Osteocyte (in vitro differentiated cells): ENCODE measurements at regions not wholly inside any gene's neighbourhood (a gene's known extent, or its start where the extent isn't known, plus 50 kb on each side); places are given as distances from the start of the nearest gene placed in this dataset.
"Not testable (repeated sequence)": the region's sequence is repeated elsewhere in the genome, so short reads cannot be mapped to it uniquely, and the experiment has no call there.

Experiments used
- DNase-seq: peaks from one replicate; pipeline ENCODE4 v3.0.0; 2021; ENCODE audit warnings: mixed read lengths; ENCODE audit not compliant: unreplicated experiment; ENCODE audit errors: extremely low spot score
- H3K27ac Mint-ChIP-seq: one replicate; pipeline ENCODE4 v1.8.0; 2021; ENCODE audit warnings: mild to moderate bottlenecking, mixed read lengths; ENCODE audit not compliant: unreplicated experiment
- H3K27me3 Mint-ChIP-seq: one replicate; pipeline ENCODE4 v1.8.0; 2021; ENCODE audit warnings: mixed read lengths; ENCODE audit not compliant: unreplicated experiment
- H3K36me3 Mint-ChIP-seq: one replicate; pipeline ENCODE4 v1.8.0; 2021; ENCODE audit warnings: mixed read lengths; ENCODE audit not compliant: unreplicated experiment
- H3K4me1 Mint-ChIP-seq: one replicate; pipeline ENCODE4 v1.8.0; 2021; ENCODE audit warnings: mixed read lengths; ENCODE audit not compliant: unreplicated experiment
- H3K4me3 Mint-ChIP-seq: one replicate; pipeline ENCODE4 v1.8.0; 2021; ENCODE audit warnings: mild to moderate bottlenecking, moderate library complexity, mixed read lengths; ENCODE audit not compliant: unreplicated experiment
- H3K9me3 Mint-ChIP-seq: one replicate; pipeline ENCODE4 v1.8.0; 2021; ENCODE audit warnings: mixed read lengths; ENCODE audit not compliant: unreplicated experiment
- TF ChIP-seq, protein P1 (sequence below): fragments of 200-600 bp; sonication (generic); IDR thresholded peaks from 2 replicates; pipeline ENCODE4 v1.5.0; 2021; ENCODE audit warnings: antibody characterized with exemption, mild to moderate bottlenecking, moderate library complexity

DNA sequence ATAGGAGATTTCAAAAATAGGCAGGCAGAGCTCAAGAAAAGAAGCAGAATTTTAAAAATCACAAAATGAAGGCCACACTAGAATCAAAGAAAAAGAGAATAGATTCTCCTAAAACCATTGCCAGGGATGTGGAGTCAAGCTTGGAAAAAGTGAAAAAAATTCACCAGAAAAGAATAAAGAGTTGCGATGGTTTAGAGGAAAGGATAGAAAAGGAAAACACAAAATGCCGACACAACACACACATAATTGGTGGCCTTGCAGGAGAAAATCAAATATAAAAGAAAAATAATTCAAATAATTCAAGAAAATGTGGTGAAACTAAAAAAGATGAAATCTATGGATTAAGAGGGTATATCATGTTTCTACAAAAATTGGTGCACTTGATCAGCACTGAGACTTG, 181.6 kb upstream of the C14orf180 start:
- Mint-ChIP-seq H3K36me3 (no peaks in the 10 kb centered on the region), H3K4me1 (no peaks in the 10 kb centered on the region), H3K4me3 (no peak overlapping the region), H3K27ac (no peak overlapping the region), H3K27me3 (no peaks in the 10 kb centered on the region), H3K9me3 (peaks cover 25% of the 10 kb centered on the region)
- TF ChIP-seq, protein P1, sequence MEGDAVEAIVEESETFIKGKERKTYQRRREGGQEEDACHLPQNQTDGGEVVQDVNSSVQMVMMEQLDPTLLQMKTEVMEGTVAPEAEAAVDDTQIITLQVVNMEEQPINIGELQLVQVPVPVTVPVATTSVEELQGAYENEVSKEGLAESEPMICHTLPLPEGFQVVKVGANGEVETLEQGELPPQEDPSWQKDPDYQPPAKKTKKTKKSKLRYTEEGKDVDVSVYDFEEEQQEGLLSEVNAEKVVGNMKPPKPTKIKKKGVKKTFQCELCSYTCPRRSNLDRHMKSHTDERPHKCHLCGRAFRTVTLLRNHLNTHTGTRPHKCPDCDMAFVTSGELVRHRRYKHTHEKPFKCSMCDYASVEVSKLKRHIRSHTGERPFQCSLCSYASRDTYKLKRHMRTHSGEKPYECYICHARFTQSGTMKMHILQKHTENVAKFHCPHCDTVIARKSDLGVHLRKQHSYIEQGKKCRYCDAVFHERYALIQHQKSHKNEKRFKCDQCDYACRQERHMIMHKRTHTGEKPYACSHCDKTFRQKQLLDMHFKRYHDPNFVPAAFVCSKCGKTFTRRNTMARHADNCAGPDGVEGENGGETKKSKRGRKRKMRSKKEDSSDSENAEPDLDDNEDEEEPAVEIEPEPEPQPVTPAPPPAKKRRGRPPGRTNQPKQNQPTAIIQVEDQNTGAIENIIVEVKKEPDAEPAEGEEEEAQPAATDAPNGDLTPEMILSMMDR: no peak
- DNase-seq: no peak

DNA sequence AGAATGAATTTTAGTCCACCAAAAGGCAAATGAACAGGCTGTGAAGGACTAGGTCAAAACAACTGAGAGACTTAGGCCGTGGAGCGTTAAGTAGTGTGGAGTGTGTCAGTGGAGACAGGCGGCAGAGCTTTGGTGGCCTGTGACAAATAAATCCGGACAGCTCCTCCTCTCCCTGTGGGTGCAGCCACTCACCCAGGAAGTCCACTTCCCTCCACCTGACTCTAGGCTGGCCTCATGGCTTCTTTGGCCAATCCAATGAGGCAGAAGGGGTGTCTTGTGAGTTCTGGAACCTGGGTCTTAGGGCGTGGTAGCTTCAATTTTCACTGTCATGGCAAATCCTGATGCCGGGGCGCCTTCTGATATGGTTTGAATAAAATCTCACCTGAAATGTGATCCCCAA, 180.9 kb upstream of the C14orf180 start:
- Mint-ChIP-seq H3K4me1 (no peaks in the 10 kb centered on the region), H3K4me3 (no peak overlapping the region), H3K27me3 (no peaks in the 10 kb centered on the region), H3K27ac (no peak overlapping the region), H3K9me3 (peaks cover 25% of the 10 kb centered on the region), H3K36me3 (no peaks in the 10 kb centered on the region)
- TF ChIP-seq, protein P1: no peak
- no peak for DNase-seq

DNA sequence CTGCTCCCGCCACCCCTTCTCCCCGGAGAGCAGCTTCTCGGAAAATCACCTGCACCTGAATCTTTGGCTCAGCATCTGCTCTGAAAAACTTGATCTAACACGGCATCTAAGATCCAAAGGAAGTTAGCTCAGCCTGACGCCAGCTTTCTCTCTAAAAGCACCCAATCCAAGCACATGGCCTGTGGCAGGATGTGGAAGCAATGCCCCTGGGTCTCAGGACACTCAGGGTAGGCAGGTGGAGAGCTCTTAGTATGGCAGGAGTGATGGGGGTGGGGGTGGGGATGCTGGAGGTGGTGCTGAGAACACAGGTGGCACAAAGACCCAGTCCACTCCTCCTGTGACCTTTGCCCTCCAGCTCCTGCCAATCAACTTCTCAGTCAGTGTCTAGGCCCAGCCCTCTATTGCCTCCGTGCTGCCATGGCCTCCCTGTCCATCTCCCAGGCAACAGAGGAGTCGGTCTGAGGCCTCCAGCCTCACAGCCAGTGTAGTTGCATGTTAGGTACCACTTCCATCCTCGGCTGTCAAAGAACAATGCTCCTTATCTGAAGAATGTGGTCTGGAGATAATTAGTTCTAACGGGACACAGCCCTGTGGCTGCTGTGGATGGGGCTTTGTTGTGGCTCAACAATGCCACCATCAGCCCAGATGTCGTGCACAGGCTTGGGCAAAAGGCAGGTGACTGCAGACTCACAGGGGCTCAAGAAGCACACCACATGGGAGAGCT, 180.0 kb upstream of the C14orf180 start:
- H3K27ac Mint-ChIP-seq: no peak overlapping the region
- H3K4me3 Mint-ChIP-seq: no peak overlapping the region
- H3K27me3 Mint-ChIP-seq: no peaks in the 10 kb centered on the region
- peaks cover 25% of the 10 kb centered on the region for H3K9me3 Mint-ChIP-seq
- TF ChIP-seq, protein P1: no peak
- no peaks in the 10 kb centered on the region for H3K36me3 Mint-ChIP-seq
- no peak for DNase-seq
- no peaks in the 10 kb centered on the region for H3K4me1 Mint-ChIP-seq

DNA sequence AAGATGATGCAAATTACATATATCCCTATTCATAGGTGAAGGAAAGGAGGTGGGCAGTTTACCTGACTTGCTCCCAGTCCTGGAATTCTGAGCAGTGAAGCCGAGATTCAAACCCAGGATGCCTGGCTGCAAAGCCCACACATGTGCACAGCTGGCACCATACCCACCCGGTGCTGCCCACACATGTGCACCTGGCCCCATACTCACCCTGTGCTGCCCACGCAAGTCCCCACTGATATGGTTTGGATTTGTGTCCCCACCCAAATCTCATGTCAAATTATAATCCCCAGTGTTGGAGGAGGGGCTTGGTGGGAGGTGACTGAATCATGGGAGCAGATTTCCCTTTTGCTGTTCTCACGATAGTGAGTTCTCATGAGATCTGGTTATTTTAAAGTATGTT, 179.2 kb upstream of the C14orf180 start:
- TF ChIP-seq, protein P1: no peak
- Mint-ChIP-seq H3K4me1 (no peaks in the 10 kb centered on the region), H3K27me3 (no peaks in the 10 kb centered on the region), H3K36me3 (no peaks in the 10 kb centered on the region), H3K9me3 (peaks cover 25% of the 10 kb centered on the region), H3K4me3 (no peak overlapping the region), H3K27ac (no peak overlapping the region)
- DNase-seq: no peak

DNA sequence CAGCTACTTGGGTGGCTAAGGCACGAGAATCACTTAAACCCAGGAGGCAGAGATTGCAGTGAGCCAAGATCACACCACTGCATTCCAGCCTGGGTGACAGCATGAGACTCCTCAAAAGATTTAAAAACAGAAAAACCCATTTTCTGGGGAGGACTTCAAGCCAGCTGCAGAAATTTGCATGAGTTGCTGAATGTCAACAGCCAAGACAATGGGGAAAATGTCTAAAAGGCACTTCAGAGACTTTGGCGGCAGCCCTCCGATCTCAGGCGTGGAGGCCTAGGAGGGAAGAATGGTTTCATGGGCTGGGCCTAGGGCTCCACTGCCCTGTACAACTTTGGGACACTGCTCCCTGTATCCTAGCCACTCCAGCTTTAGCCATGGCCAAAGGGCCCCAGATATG, 177.8 kb upstream of the C14orf180 start:
- TF ChIP-seq, protein P1: no peak
- no peak overlapping the region for H3K27ac Mint-ChIP-seq
- no peaks in the 10 kb centered on the region for H3K4me1 Mint-ChIP-seq
- H3K36me3 Mint-ChIP-seq: no peaks in the 10 kb centered on the region
- DNase-seq: no peak
- no peak overlapping the region for H3K4me3 Mint-ChIP-seq
- no peaks in the 10 kb centered on the region for H3K27me3 Mint-ChIP-seq
- peaks cover 17% of the 10 kb centered on the region for H3K9me3 Mint-ChIP-seq

DNA sequence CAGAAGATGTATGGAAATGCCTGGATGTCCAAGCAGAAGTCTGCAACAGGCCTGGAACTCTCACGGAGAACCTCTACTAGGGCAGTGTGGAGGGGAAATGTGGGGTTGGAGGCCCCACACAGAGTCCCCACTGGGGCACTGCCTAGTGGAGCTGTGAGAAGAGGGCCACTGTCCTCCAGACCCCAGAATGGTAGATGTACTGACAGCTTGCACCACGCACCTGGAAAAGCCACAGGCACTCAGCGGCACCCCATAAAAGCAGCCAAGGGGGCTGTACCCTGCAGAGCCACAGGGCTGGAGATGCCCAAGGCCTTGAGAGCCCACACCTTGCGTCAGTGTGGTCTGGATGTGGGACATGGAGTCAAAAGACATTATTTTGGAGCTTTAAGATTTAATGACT, 177.3 kb upstream of the C14orf180 start:
- not testable (repeated sequence) for H3K27me3 Mint-ChIP-seq, H3K4me1 Mint-ChIP-seq, H3K4me3 Mint-ChIP-seq, H3K36me3 Mint-ChIP-seq, H3K27ac Mint-ChIP-seq
- peak; percentile 71 for DNase-seq
- peaks cover 13% of the 10 kb centered on the region for H3K9me3 Mint-ChIP-seq
